Naive thymus-derived CD8-positive, alpha-beta T cell (primary cell): ENCODE measurements at regions not wholly inside any gene's neighbourhood (a gene's known extent, or its start where the extent isn't known, plus 50 kb on each side); places are given as distances from the start of the nearest gene placed in this dataset.

ENCODE experiments used
- ATAC-seq, 2 donors: fragments of 150-1000 bp; cut with Tn5 transposase in 1 of 2; sonication (Bioruptor Pico), chemical (Tn5 transposase) in 1 of 2; 1 replicate in 1 of 2; 2 replicates in 1 of 2; pipeline ENCODE4 v1.10.0; 2021; ENCODE audit warnings: mild to moderate bottlenecking in 2 of 2, moderate library complexity in 2 of 2
- POLR2A ChIA-PET: fragments of 350-600 bp; sonication (Branson Sonifier 250); formaldehyde crosslinking; loops from one replicate; lab custom pipeline; 2021; ENCODE audit warnings: antibody characterized with exemption; lab: Charles Lee
- DNase-seq, 10 donors: peaks; one replicate each; pipeline versions ENCODE4 v3.0.0 to v3.0.0-alpha.2; 2020 to 2022
- H3K27ac Mint-ChIP-seq, 10 donors: one replicate each; pipeline ENCODE4 v1.8.0; 2020 to 2022; ENCODE audit warnings: mild to moderate bottlenecking in 10 of 10, mixed read lengths in 10 of 10, moderate library complexity in 4 of 10, inconsistent platforms in 1 of 10
- H3K27me3 Mint-ChIP-seq, 5 donors: one replicate each; pipeline ENCODE4 v1.8.0; 2021 to 2022; ENCODE audit warnings: mixed read lengths in 5 of 5
- H3K36me3 Mint-ChIP-seq, 3 donors: one replicate each; pipeline ENCODE4 v1.8.0; 2020 to 2022; ENCODE audit warnings: mixed read lengths in 3 of 3, mild to moderate bottlenecking in 2 of 3, inconsistent platforms in 1 of 3
- H3K4me1 Mint-ChIP-seq, 4 donors: one replicate each; pipeline ENCODE4 v1.8.0; 2021 to 2022; ENCODE audit warnings: mixed read lengths in 4 of 4
- H3K4me3 Mint-ChIP-seq, 10 donors: one replicate each; pipeline ENCODE4 v1.8.0; 2020 to 2022; ENCODE audit warnings: mild to moderate bottlenecking in 10 of 10, mixed read lengths in 10 of 10, moderate library complexity in 6 of 10, inconsistent platforms in 1 of 10
- H3K9me3 Mint-ChIP-seq, 9 donors: one replicate each; pipeline ENCODE4 v1.8.0; 2020 to 2022; ENCODE audit warnings: mixed read lengths in 9 of 9, mild to moderate bottlenecking in 3 of 9, inconsistent platforms in 1 of 9, moderate library complexity in 1 of 9

- Mint-ChIP-seq H3K4me3 (no peak overlapping the region), H3K27me3 (peaks cover 0 to 15% (median 5%) of the 10 kb centered on the region in 5 donors), H3K4me1 (no peaks in the 10 kb centered on the region), H3K9me3 (no peaks in the 10 kb centered on the region), H3K36me3 (no peaks in the 10 kb centered on the region), H3K27ac (no peak overlapping the region)
- POLR2A ChIA-PET = no interaction called here
- ATAC-seq (no peak), DNase-seq (no peak)
These were observed 254.9 kb upstream of the HS6ST1 start for GRCh38 chr2:128573531-128573930.

- ATAC-seq = no peak
- no peak overlapping the region for H3K27ac Mint-ChIP-seq
- no peak for DNase-seq
- POLR2A ChIA-PET = no interaction called here
- H3K4me1 Mint-ChIP-seq = no peaks in the 10 kb centered on the region
- H3K36me3 Mint-ChIP-seq = no peaks in the 10 kb centered on the region
- no peak overlapping the region for H3K4me3 Mint-ChIP-seq
- peaks cover 0 to 15% (median 3%) of the 10 kb centered on the region in 5 donors for H3K27me3 Mint-ChIP-seq
- no peaks in the 10 kb centered on the region for H3K9me3 Mint-ChIP-seq
These were observed 258.7 kb upstream of the HS6ST1 start for GRCh38 chr2:128577141-128577930.

GRCh38 chr2:128578406-128579390 lies 260.0 kb upstream of the HS6ST1 start:
- Mint-ChIP-seq H3K27me3 (peaks cover 0 to 3% (median 0%) of the 10 kb centered on the region in 5 donors), H3K27ac (peak overlapping the region in 1 of 10 donors; percentile 47), H3K4me1 (no peaks in the 10 kb centered on the region), H3K4me3 (no peak overlapping the region), H3K36me3 (no peaks in the 10 kb centered on the region), H3K9me3 (no peaks in the 10 kb centered on the region)
- DNase-seq = no peak
- ATAC-seq = no peak
- POLR2A ChIA-PET = no interaction called here

GRCh38 chr2:128579825-128580224 lies 261.2 kb upstream of the HS6ST1 start:
- POLR2A ChIA-PET = no interaction called here
- Mint-ChIP-seq H3K4me1 (no peaks in the 10 kb centered on the region), H3K27ac (no peak overlapping the region), H3K27me3 (peaks cover 0 to 3% (median 0%) of the 10 kb centered on the region in 5 donors), H3K9me3 (peaks cover 0 to 3% (median 0%) of the 10 kb centered on the region in 9 donors), H3K36me3 (no peaks in the 10 kb centered on the region), H3K4me3 (no peak overlapping the region)
- ATAC-seq (no peak), DNase-seq (no peak)

GRCh38 chr2:128580988-128581848 lies 262.6 kb upstream of the HS6ST1 start:
- no peak for ATAC-seq
- DNase-seq = no peak
- Mint-ChIP-seq H3K4me1 (no peaks in the 10 kb centered on the region), H3K27ac (no peak overlapping the region), H3K9me3 (peaks cover 0 to 9% (median 3%) of the 10 kb centered on the region in 9 donors), H3K36me3 (no peaks in the 10 kb centered on the region), H3K4me3 (no peak overlapping the region), H3K27me3 (peaks cover 0 to 3% (median 0%) of the 10 kb centered on the region in 5 donors)
- POLR2A ChIA-PET = no interaction called here

GRCh38 chr2:128581849-128582244 lies 263.2 kb upstream of the HS6ST1 start:
- H3K4me3 Mint-ChIP-seq = no peak overlapping the region
- no peak for ATAC-seq

GRCh38 chr2:128584296-128584890 lies 265.7 kb upstream of the HS6ST1 start:
- DNase-seq (no peak), ATAC-seq (no peak)
- Mint-ChIP-seq H3K36me3 (no peaks in the 10 kb centered on the region), H3K4me3 (no peak overlapping the region), H3K27ac (no peak overlapping the region), H3K27me3 (peaks cover 0 to 3% (median 0%) of the 10 kb centered on the region in 5 donors), H3K4me1 (no peaks in the 10 kb centered on the region), H3K9me3 (peaks cover 0 to 9% (median 3%) of the 10 kb centered on the region in 9 donors)
- POLR2A ChIA-PET = no interaction called here

More at GRCh38 chr2:128581849-128582244, 263.2 kb upstream of the HS6ST1 start:
- Mint-ChIP-seq H3K27me3 (peaks cover 0 to 3% (median 0%) of the 10 kb centered on the region in 5 donors), H3K4me1 (no peaks in the 10 kb centered on the region), H3K36me3 (no peaks in the 10 kb centered on the region), H3K27ac (no peak overlapping the region), H3K9me3 (peaks cover 0 to 9% (median 3%) of the 10 kb centered on the region in 9 donors)
- POLR2A ChIA-PET = no interaction called here
- DNase-seq = no peak

- POLR2A ChIA-PET = no interaction called here
- Mint-ChIP-seq H3K36me3 (no peaks in the 10 kb centered on the region), H3K27me3 (peaks cover 0 to 15% (median 8%) of the 10 kb centered on the region in 5 donors), H3K9me3 (peaks cover 0 to 9% (median 3%) of the 10 kb centered on the region in 9 donors), H3K4me1 (no peaks in the 10 kb centered on the region), H3K4me3 (no peak overlapping the region), H3K27ac (no peak overlapping the region)
- no peak for ATAC-seq
- no peak for DNase-seq
These were observed 267.0 kb upstream of the HS6ST1 start for GRCh38 chr2:128585706-128586105.

- Mint-ChIP-seq H3K27ac (no peak overlapping the region), H3K36me3 (no peaks in the 10 kb centered on the region), H3K4me3 (no peak overlapping the region), H3K4me1 (no peaks in the 10 kb centered on the region), H3K9me3 (peaks cover 0 to 9% (median 2%) of the 10 kb centered on the region in 9 donors), H3K27me3 (peaks cover 0 to 25% (median 10%) of the 10 kb centered on the region in 5 donors)
- DNase-seq (no peak), ATAC-seq (no peak)
- POLR2A ChIA-PET = no interaction called here
These were observed 271.0 kb upstream of the HS6ST1 start for GRCh38 chr2:128589681-128590080.

GRCh38 chr2:128590309-128591021 lies 271.8 kb upstream of the HS6ST1 start:
- no peaks in the 10 kb centered on the region for H3K36me3 Mint-ChIP-seq
- H3K27ac Mint-ChIP-seq = peak overlapping the region in 1 of 10 donors; percentile 15
- peaks cover 0 to 4% (median under 1%) of the 10 kb centered on the region in 9 donors for H3K9me3 Mint-ChIP-seq
- H3K4me3 Mint-ChIP-seq = no peak overlapping the region
- no peak for DNase-seq
- POLR2A ChIA-PET = no interaction called here
- no peak for ATAC-seq
- no peaks in the 10 kb centered on the region for H3K4me1 Mint-ChIP-seq
- H3K27me3 Mint-ChIP-seq = peaks cover 0 to 25% (median 10%) of the 10 kb centered on the region in 5 donors

- no peak overlapping the region for H3K4me3 Mint-ChIP-seq
- H3K4me1 Mint-ChIP-seq = no peaks in the 10 kb centered on the region
- H3K36me3 Mint-ChIP-seq = no peaks in the 10 kb centered on the region
- ATAC-seq (no peak), DNase-seq (no peak)
- H3K27me3 Mint-ChIP-seq = peaks cover 0 to 25% (median 10%) of the 10 kb centered on the region in 5 donors
- POLR2A ChIA-PET = no interaction called here
- no peaks in the 10 kb centered on the region for H3K9me3 Mint-ChIP-seq
- H3K27ac Mint-ChIP-seq = no peak overlapping the region
These were observed 272.6 kb upstream of the HS6ST1 start for GRCh38 chr2:128591022-128591860.
